ENCODE measurements at regions not wholly inside any gene's neighbourhood (a gene's known extent, or its start where the extent isn't known, plus 50 kb on each side); places are given as distances from the start of the nearest gene placed in this dataset.
"Not testable (repeated sequence)": the region's sequence is repeated elsewhere in the genome, so short reads cannot be mapped to it uniquely, and the experiment has no call there.

- DNase-seq (ENCODE audit: low spot score), result not testable (repeated sequence)
These were observed 81.1 kb downstream of the THSD1 start for GRCh38 chr13:52324831-52325230.

GRCh38 chr13:52319876-52320275 is 86.1 kb downstream of the THSD1 start:
- no peak for DNase-seq (ENCODE audit: low spot score)

GRCh38 chr13:52309833-52310232 is 96.1 kb downstream of the THSD1 start:
- DNase-seq (ENCODE audit: low spot score), result not testable (repeated sequence)

- DNase-seq (ENCODE audit: low spot score), result not testable (repeated sequence)
These were observed 99.6 kb downstream of the THSD1 start for GRCh38 chr13:52306336-52306735.

GRCh38 chr13:52303098-52303497 is 102.9 kb downstream of the THSD1 start:
- DNase-seq (ENCODE audit: low spot score), result not testable (repeated sequence)

- DNase-seq (ENCODE audit: low spot score), result not testable (repeated sequence)
These were observed 103.3 kb downstream of the THSD1 start for GRCh38 chr13:52302688-52303087.

GRCh38 chr13:52301810-52302400 is 104.1 kb downstream of the THSD1 start:
- DNase-seq (ENCODE audit: low spot score), result not testable (repeated sequence)

GRCh38 chr13:52298079-52298661 is 107.8 kb downstream of the THSD1 start:
- DNase-seq (ENCODE audit: low spot score), result not testable (repeated sequence)

DNA sequence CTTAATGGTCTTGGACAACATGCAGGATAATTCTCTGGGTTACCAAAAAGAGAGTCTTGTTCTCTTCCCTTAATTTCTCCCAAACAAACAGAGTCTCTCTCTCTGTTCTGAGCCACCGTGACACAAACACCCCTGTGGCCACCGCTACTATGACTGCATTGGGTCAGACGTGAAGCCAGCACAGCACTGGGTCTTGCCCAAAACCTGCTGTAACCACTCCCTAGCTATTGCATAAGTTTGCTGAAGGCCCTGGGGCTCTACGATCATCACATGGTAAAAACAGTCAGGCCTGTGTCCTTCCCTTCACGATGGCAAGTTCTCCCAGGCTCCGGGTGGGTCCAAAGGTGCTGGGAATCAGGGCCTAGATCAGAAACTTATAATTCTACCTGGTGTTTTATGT is 117.1 kb downstream of the THSD1 start:
- DNase-seq (ENCODE audit: low spot score), result not testable (repeated sequence)

GRCh38 chr13:52281387-52281786 is 122.0 kb upstream of the NEK3 start:
- not testable (repeated sequence) for DNase-seq (ENCODE audit: low spot score)

- not testable (repeated sequence) for DNase-seq (ENCODE audit: low spot score)
These were observed 120.0 kb upstream of the NEK3 start for GRCh38 chr13:52279408-52279807.

DNA sequence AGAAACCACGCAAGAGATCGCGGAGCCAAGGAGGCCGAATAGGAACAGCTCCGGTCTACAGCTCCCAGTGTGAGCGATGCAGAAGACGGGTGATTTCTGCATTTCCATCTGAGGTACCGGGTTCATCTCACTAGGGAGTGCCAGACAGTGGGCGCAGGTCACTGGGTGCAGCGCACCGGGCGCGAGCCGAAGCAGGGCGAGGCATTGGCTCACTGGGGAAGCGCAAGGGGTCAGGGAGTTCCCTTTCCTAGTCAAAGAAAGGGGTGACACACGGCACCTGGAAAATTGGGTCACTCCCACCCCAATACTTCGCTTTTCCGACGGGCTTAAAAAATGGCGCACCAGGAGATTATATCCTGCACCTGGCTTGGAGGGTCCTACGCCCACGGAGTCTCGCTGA is 94.9 kb upstream of the NEK3 start:
- DNase-seq (ENCODE audit: low spot score), result not testable (repeated sequence)

DNA sequence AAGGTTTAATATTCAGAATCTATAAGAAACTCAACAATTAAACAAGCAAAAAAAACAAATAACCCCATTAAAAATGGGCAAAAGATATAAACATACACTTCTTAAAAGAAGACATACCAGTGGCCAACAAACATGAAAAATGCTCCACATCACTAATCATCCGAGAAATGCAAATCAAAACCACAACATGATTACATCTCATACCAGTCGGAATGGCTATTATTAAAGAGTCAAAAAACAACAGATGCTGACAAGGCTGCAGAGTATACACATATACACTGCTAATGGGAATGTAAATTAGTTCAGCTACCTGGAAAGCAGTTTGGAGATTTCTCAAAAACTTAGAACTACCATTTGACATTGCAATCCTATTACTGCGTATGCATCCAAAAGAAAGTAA is 81.4 kb upstream of the NEK3 start:
- DNase-seq (ENCODE audit: low spot score), result not testable (repeated sequence)

DNA sequence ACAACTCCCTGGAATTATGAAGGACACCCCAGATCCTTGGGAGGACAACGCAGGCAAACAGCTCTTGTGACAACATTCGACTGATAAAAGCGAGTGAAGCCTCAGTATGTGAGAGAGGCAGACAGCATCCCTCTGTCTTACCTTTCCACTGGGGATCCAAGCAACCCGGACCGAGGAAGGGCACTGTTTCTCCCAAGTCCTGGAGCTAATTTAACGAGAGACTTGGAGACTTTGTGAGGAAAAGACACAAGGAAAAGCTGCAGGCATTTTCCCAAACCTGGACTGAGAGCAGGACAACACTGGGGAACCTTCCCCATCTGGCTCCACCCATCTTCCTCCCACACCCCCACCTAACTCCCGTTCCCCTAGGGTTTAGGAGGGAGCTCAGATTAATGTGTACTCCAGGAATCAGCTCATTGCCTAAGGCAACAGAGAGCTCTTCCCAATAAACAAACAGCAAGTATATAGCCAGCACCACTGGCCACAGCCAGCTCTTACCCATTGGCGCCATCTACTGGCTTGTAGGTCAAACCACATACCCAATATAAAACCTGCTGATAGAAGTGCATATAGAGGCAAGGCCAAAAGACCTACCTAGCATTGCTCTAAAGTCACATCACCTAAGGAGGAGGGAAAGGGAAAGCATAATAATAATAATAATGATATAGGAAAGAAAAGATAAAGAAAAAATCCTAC is 76.7 kb upstream of the NEK3 start:
- DNase-seq (ENCODE audit: low spot score), result peak; percentile 34

DNA sequence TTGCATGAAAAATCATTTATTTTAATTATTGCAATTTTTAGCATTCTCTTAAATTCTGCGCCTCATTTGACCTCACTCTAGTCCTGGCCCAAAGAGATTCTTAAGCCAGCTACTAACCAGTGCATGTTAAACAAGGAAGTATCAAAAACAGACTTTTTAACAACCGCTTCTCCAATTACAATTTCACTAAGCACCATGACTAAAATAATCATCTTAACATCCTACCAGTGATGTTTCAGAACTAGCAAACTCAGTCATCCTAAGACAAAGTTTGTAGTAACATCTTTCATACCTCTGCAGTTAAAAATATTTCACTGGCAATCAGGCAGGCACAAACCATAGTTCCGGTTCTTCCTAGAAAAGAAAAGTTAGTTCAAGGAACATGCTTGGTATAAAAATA is 75.5 kb upstream of the NEK3 start:
- DNase-seq (ENCODE audit: low spot score), result not testable (repeated sequence)

DNA sequence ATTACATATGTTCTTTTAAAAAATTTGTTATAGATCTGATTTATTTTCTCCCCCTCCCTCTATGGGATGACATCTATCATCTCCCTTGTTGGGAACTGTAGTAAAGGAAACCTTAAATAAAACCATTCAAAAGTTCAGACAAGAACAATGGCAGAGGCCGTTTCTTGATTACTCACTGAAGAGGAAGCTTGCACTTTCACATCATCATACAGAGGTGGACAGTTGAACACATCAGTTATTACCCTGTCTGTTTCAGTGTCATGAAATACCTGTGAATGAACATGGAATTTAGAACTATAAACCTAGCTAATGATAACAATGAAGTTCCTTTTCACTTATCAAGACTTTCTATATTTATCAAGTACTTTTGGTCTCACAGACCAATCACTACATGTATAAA is 63.7 kb upstream of the NEK3 start:
- DNase-seq (ENCODE audit: low spot score), result not testable (repeated sequence)

DNA sequence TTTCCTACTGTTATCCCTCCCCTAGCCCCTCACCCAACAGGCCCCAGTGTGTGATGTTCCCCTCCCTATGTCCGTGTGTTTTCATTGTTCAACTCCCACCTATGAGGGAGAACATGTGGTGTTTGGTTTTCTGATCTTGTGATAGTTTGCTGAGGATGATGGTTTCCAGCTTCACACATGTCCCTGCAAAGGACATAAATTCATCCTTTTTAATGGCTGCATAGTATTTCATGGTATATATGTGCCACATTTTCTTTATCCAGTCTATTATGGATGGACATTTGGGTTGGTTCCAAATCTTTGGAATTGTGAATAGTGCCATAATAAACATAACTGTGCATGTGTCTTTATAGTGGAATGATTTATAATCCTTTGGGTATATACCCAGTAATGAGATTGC is 54.5 kb upstream of the NEK3 start:
- DNase-seq (ENCODE audit: low spot score), result not testable (repeated sequence)

- not testable (repeated sequence) for DNase-seq (ENCODE audit: low spot score)
These were observed 53.5 kb upstream of the NEK3 start for GRCh38 chr13:52212886-52213285.

- not testable (repeated sequence) for DNase-seq (ENCODE audit: low spot score)
These were observed 52.0 kb upstream of the NEK3 start for GRCh38 chr13:52211416-52211776.

GRCh38 chr13:52210564-52211415 is 51.4 kb upstream of the NEK3 start:
- not testable (repeated sequence) for DNase-seq (ENCODE audit: low spot score)
